Central memory CD4-positive, alpha-beta T cell (primary cell): ENCODE measurements at regions not wholly inside any gene's neighbourhood (a gene's known extent, or its start where the extent isn't known, plus 50 kb on each side); places are given as distances from the start of the nearest gene placed in this dataset.
"Not testable (repeated sequence)": the region's sequence is repeated elsewhere in the genome, so short reads cannot be mapped to it uniquely, and the experiment has no call there.

Experiments
- DNase-seq: peaks from one replicate; pipeline ENCODE4 v3.0.0; 2022

DNA sequence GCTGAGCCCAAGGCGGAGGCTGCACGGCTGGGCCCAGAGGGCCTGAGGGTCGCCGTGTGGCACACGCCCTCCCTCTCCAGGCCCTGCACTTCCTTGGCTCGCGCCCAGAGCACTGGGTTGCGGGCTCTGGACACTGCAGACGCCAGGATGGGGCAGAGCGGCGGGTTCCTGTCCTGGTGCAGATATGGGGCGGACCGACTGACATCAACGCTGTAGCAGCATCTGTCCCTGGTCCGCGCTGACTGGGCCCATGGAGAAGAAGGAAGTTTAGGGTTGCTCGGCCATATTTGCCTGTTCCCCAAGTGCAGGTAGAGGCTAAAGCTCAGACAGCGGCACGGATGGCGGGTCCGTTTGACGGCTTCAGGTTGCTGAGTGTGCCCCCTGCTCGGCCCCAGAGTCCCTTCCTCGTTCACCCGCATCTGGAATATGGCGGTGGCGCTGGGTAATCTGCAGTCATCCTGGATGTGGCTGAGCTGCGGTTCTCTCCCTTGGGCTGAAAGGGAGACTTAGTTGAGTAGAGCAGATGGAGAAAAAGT, 116.1 kb downstream of the OR13A1 start:
- no peak for DNase-seq

- DNase-seq, result no peak
Observed at GRCh38 chr10:45201271-45201670, 114.1 kb downstream of the OR13A1 start.

DNA sequence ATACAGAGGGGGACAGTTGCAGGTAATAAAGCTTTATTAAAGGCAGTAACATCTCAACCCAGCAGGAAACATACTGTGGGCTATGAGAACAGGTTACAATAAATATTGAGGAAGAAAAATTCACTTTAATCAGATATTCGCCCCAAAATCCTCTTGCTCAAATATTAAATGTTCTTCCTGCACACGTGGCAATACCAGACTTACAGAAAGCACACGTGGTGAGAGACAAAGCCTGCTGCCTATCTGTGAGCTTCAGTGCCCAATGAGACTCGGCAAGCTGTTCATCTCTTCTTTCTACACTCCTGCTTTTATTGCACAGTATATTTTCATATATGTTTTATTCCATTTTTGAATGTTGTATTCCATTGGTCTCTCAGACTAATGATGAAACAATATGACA, 113.2 kb downstream of the OR13A1 start:
- no peak for DNase-seq

DNA sequence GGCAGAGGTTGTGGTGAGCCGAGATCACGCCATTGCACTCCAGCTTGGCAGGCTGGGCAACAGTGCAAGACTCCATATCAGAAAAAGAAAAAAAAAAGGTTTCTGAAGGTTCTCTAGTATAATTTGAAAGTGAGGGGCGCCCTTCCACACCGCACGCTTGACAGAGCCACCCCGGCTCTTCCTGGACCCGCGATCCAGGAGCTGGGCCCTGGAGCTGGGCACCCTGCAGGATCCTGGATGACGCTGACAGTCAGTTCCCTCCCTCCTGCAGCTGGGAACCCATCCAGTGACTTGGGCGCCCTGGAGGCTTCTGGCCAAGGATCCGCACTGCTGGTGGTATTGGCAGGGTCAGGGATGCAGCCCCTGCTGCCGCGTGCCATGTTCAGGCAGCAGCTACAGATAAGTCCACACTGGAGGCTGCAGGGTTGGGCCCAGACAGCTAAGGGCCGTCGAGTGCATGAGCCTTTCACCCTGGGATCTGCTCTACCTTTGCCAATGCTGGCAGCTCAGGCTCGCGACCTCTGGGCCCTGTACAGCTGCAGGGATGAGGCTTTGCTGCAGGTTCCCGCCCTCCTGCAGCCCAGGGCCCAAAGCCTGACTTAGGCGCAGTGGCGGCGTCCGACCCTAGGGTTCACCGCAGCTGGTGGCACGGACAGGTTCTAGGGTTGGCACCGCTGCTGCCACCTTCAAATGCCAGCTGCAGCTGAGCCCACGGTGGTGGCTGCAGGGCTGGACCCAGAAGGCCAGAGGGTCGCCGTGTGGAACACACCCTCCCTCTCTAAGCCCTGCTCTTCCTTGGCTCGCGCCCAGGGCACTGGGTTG, 110.2 kb downstream of the OR13A1 start:
- DNase-seq, result no peak

- DNase-seq, result no peak
Observed at GRCh38 chr10:45209888-45210287, 105.5 kb downstream of the OR13A1 start.

GRCh38 chr10:45211576-45211975, 103.8 kb downstream of the OR13A1 start:
- DNase-seq, result no peak

GRCh38 chr10:45219416-45219815, 96.0 kb downstream of the OR13A1 start:
- DNase-seq, result no peak

DNA sequence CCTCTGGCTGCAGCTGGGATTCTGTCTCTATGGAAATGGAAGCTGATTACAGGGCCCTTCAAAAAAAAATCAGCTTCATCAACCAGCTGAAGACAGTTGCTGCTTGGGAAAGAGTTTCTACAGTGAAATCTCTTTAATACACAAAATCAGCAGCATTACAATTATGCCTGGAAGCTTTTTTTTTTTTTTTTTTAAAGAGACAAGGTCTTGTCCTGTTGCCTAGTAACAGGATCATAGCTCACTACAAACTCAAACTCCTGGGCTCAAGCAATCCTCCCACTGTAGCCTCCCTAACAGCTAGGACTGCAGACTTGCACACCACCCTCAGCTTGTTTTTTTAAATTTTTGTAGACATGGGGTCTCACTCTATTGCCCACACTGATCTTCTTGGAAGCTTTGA, 94.5 kb downstream of the OR13A1 start:
- DNase-seq, result no peak

GRCh38 chr10:45224219-45224841, 91.1 kb downstream of the OR13A1 start:
- no peak for DNase-seq

GRCh38 chr10:45227042-45227441, 88.4 kb downstream of the OR13A1 start:
- DNase-seq, result no peak

DNA sequence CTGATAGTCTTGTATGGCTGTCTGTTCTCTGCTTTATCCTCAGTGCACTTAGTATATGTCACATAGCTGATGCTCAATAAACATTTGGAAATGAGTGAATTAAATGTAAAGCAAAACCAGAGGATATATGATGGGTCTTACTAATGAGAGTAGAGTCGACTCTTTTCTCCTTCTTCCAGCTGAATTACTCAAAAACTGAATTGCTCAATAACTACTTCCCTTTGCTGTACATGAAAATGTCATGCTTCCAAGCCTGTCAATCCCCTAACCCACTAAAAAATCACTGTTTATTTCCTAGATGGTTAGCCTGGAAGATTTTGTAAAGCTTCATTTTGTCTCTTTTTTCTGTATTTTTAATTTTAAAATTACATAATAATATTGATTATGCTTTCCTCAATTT, 88.0 kb downstream of the OR13A1 start:
- no peak for DNase-seq

GRCh38 chr10:45229823-45230222, 85.6 kb downstream of the OR13A1 start:
- no peak for DNase-seq

- DNase-seq, result peak; percentile 55
Observed at GRCh38 chr10:45235260-45235769, 80.1 kb downstream of the OR13A1 start.

DNA sequence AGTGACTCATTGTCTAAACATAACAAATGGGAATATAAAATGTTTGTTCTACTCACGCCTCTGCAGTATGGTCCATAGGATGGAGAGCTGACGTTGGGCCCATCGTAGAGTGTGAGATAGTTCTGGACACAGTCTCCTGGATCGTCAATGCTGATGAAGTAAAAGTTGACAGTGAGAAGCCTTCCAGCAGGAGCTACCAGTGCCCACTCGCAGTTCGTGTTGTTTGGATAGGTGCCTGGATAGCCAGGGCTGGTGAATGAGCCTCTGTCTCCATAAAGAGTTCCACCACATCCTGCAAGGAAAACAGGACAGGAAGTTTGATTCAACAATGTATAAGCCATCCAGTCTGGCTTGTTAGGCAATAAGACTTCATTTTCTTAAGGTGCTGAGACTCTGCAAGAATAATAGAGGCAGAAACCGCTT, 79.6 kb downstream of the OR13A1 start:
- no peak for DNase-seq

DNA sequence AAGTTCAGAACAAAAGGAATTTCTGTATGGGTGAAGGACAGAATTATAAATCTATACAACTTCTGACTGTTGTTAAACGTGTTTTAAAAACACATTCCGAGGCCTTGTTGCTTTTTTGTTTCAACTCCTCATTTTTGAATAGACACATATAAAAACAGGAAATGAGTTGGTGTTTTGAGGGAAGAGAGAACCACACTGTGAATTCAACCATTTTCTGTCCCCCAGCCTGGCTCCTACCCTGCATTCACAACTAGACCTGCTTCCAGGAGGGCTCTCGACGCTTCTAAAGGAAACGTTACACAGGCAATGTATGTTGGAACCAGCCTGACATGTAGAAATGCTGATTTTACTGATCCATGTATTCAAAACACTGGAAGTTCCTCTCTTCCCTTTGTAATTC, 76.5 kb downstream of the OR13A1 start:
- DNase-seq, result no peak

DNA sequence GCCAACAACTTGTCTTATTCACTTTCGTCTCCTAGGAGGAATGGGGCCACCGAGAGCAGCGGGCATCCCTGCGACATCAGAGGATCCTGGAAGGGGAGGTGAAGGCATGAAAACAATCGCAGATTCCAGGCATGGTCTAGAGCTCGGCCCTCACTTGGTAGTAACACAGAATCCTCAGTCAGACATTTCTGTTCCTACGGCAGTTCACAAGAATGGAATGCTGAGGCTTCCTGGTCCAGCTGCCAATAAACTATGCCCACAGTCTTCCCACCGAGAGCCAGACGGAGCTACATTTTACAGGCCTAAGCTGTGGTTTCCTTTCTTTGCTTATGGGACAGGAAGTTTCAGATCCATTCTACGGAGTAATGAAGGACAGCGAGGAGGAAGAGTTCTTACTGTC, 75.8 kb downstream of the OR13A1 start:
- no peak for DNase-seq

- no peak for DNase-seq
Observed at GRCh38 chr10:45241865-45242520, 73.4 kb downstream of the OR13A1 start.

DNA sequence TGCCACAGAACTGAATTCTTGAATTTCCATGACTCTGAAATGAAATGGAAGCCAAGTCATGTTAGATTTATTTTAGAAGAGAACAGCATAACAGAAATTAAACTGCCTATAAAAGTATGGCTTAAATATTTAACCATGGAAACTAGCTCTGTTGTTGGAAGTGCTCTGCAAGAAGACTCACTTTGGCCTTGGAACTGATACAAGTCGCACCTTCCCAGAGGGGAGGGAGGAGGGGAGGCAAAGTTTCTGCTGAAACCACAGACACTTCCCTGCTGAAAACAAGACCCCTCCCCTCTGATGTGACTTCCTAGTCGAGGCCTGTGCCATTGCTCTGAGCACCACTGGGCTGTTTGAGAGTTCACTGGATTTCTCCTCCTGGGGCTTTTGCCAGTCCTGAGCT, 72.1 kb downstream of the OR13A1 start:
- DNase-seq, result no peak

- DNase-seq, result no peak
Observed at GRCh38 chr10:45246522-45246921, 68.9 kb downstream of the OR13A1 start.

DNA sequence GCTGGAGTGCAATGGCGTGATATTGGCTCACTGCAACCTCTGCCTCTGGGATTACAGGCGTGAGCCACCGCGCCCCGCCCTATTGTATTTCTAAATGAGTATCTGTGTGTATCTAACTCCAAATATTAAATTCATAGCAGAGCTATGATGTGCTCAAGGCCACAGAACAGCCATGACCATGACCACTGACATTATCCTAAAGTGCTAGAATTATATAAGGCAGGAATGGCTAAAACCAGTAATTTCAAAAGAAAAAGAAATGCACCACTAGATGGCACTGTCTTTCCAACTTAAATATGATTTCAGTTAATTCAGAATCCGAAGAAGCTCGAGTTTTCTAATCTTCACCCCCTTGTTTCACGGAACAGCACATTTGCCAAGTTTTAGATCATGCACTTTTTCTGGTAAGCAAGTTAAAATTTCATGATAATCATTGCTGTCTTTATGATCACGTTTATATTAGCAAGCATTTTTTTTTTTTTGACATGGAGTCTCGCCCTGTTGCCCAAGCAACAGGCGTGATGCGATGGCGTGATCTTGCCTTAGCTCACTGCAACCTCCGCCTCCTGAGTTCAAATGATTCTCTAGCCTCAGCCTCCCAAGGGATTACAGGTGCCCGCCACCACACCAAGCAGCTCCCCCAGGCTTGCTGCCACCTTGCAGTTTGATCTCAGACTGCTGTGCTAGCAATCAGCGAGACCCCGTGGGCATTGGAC, 65.3 kb downstream of the OR13A1 start:
- DNase-seq, result peak; percentile 49

- not testable (repeated sequence) for DNase-seq
Observed at GRCh38 chr10:45250694-45251075, 64.7 kb downstream of the OR13A1 start.
